ENCODE measurements at regions not wholly inside any gene's neighbourhood (a gene's known extent, or its start where the extent isn't known, plus 50 kb on each side); places are given as distances from the start of the nearest gene placed in this dataset.
"Not testable (repeated sequence)": the region's sequence is repeated elsewhere in the genome, so short reads cannot be mapped to it uniquely, and the experiment has no call there.

DNA sequence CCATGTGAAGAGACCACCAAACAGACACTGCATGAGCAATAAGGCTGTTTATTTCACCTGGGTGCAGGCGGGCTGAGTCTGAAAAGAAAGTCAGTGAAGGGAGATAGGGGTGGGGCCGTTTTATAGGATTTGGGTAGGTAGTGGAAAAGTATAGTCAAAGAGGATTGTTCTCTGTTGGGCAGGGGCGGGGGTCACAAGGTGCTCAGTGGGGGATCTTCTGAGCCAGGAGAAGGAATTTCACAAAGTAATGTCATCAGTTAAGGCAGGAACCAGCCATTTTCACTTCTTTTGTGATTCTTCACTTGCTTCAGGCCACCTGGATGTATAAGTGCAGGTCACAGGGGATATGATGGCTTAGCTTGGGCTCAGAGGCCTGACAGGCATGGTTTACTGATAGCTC lies 444.6 kb upstream of the ZNG1F start:
- not testable (repeated sequence) for H3K27ac ChIP-seq (ENCODE audit: low read length); H3K36me3 ChIP-seq (ENCODE audit: control insufficient read depth, insufficient read depth, low read length); H3K27me3 ChIP-seq (ENCODE audit: control insufficient read depth, insufficient read depth, low read length); H3K9me3 ChIP-seq (ENCODE audit: control insufficient read depth, low read depth, low read length); H3K4me1 ChIP-seq (ENCODE audit: control insufficient read depth, insufficient read depth, low read length); H3K4me3 ChIP-seq (ENCODE audit: low read length); DNase-seq
- WGBS (ENCODE audit: insufficient coverage, low lambda C conversion rate), result 53% methylated on average over 2 of the region's 3 CpGs

DNA sequence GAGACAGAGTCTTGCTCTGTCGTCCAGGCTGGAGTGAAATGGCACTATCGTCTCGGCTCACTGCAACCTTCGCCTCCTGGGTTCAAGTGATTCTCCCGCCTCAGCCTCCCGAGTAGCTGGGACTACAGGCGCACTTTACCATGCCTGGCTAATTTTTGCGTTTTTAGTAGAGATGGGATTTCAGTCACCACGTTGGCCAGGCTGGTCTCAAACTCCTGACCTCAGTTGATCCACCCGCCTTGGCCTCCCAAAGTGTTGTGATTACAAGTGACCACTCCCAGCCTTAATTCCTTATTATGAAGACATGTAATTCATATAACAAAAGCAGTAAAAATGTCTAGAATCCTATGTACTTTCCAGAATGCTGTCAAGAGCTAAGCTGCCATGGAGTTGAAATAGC lies 434.5 kb upstream of the ZNG1F start:
- H3K4me3 ChIP-seq (ENCODE audit: low read length); H3K4me1 ChIP-seq (ENCODE audit: control insufficient read depth, insufficient read depth, low read length); H3K27me3 ChIP-seq (ENCODE audit: control insufficient read depth, insufficient read depth, low read length); DNase-seq; H3K27ac ChIP-seq (ENCODE audit: low read length); H3K9me3 ChIP-seq (ENCODE audit: control insufficient read depth, low read depth, low read length); H3K36me3 ChIP-seq (ENCODE audit: control insufficient read depth, insufficient read depth, low read length): not testable (repeated sequence)
- no CpG with 5 or more reads among the region's 10 CpGs for WGBS (ENCODE audit: insufficient coverage, low lambda C conversion rate)

DNA sequence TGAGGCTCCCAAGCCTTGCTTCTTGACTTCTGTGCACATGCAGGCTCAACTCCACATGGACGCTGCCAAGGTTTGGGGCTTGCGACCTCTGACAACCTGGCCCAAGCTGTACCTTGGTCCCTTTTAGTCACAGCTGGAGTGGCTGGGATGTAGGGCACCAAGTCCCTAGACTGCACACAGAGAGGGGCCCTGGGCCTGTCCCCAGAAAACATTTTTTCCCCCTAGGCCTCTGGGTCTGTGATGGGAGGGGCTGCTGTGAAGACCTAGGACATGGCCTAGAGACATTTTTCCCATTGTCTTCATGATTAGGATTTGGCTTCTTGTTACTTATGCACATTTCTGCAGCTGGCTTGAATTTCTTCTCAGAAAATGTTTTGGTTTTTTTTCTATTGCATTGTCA lies 430.1 kb upstream of the ZNG1F start:
- H3K27ac ChIP-seq (ENCODE audit: low read length); H3K4me1 ChIP-seq (ENCODE audit: control insufficient read depth, insufficient read depth, low read length); DNase-seq; H3K4me3 ChIP-seq (ENCODE audit: low read length); H3K27me3 ChIP-seq (ENCODE audit: control insufficient read depth, insufficient read depth, low read length); H3K9me3 ChIP-seq (ENCODE audit: control insufficient read depth, low read depth, low read length); H3K36me3 ChIP-seq (ENCODE audit: control insufficient read depth, insufficient read depth, low read length): not testable (repeated sequence)
- WGBS (ENCODE audit: insufficient coverage, low lambda C conversion rate), result no CpG with 5 or more reads among the region's 2 CpGs

DNA sequence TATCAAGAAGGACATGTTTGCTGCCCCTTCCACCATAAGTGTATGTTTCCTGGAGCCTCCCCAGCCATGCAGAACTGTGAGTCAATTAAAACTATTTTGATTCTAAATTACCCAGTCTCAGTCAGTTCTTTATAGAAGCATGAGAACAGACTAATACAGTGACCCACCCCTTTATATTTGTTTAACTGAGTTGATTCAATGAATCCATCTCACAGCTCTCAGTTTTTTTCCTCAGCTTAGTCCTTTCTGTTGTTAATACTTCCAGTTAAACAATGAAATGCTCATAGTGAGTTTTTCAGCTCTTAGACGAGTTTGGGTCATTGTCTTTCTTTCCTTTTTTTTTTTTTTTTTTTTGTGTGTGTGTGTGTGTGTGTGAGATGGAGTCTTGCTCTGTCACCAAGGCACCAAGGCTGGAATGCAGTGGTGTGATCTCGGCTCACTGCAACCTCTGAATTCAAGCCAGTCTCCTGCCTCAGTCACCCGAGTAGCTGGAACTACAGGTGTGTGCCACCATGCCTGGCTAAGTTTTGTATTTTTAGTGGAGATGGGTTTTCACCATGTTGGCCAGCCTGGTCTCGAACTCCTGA lies 417.9 kb upstream of the ZNG1F start:
- H3K27me3 ChIP-seq (ENCODE audit: control insufficient read depth, insufficient read depth, low read length); H3K4me3 ChIP-seq (ENCODE audit: low read length); DNase-seq; H3K9me3 ChIP-seq (ENCODE audit: control insufficient read depth, low read depth, low read length); H3K36me3 ChIP-seq (ENCODE audit: control insufficient read depth, insufficient read depth, low read length); H3K27ac ChIP-seq (ENCODE audit: low read length); H3K4me1 ChIP-seq (ENCODE audit: control insufficient read depth, insufficient read depth, low read length): not testable (repeated sequence)
- no CpG with 5 or more reads among the region's 4 CpGs for WGBS (ENCODE audit: insufficient coverage, low lambda C conversion rate)

DNA sequence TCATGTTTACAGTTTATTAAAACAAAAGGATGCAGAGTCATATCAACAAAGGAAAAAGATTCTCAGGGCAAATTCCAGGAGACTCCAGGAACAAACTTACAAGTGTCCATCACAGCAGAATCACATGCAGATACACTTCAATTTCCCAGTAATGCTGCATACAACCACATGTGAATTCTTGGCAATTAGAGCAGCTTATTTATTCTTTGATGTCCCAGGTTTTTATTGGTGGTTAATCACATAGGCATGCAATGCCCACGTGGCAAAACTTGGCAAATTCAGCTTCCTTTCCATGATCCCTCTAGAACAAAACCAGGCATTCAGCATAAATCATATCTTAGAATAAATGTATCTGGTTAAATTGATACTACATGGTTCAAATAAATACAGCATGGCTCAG lies 376.5 kb upstream of the ZNG1F start:
- not testable (repeated sequence) for DNase-seq; H3K4me1 ChIP-seq (ENCODE audit: control insufficient read depth, insufficient read depth, low read length); H3K4me3 ChIP-seq (ENCODE audit: low read length); H3K27ac ChIP-seq (ENCODE audit: low read length); H3K36me3 ChIP-seq (ENCODE audit: control insufficient read depth, insufficient read depth, low read length); H3K9me3 ChIP-seq (ENCODE audit: control insufficient read depth, low read depth, low read length); H3K27me3 ChIP-seq (ENCODE audit: control insufficient read depth, insufficient read depth, low read length)
- WGBS (ENCODE audit: insufficient coverage, low lambda C conversion rate), result no CpG with 5 or more reads among the region's 1 CpG
